ENCODE measurements at regions not wholly inside any gene's neighbourhood (a gene's known extent, or its start where the extent isn't known, plus 50 kb on each side); places are given as distances from the start of the nearest gene placed in this dataset.
"Not testable (repeated sequence)": the region's sequence is repeated elsewhere in the genome, so short reads cannot be mapped to it uniquely, and the experiment has no call there.

DNA sequence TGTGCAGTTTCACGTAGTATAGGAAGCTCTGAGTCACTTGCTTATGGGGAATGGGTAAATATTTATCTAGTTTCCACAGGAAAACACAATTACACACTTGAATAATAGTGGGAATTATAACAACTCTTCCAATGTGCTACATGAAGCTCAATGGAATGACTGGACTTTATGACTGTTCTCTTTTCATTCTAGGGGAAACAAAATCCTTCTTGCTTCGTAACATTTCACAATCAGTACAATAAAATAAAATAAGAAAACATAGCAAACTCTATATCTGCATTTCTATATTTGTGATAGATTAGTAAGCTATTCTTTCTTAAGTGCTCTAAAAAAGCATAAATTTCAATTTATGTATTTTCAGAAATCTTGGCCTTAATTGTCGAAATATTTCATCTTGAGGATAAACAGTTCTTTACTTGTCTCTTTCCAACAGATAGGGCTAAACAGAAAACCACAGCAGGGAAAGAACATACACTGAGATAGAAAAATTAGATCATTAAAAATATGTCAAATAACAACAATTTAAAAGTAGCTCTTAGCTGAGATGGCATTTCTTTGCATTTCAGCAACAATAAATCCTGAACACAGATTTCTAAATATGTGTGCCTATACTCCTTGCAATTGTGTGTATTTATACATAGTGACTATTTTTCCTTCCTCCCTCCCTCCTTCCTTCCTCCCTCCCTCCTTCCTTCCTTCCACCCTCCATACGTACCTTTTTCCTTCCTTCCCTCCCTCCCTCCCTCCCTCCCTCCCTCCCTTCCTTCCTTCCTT lies 395.5 kb upstream of the KCNMB2 start:
- no peak overlapping the region for H3K4me3 ChIP-seq (ENCODE audit: low read length)
- no peaks in the 10 kb centered on the region for H3F3A ChIP-seq (ENCODE audit: insufficient read depth, low read length, poor library complexity, severe bottlenecking)
- no peaks in the 10 kb centered on the region for H3K27me3 ChIP-seq (ENCODE audit: insufficient read depth, low read depth, low read length)
- H2AFZ ChIP-seq (ENCODE audit: low read depth, low read length) = no peak overlapping the region
- no peaks in the 10 kb centered on the region for H3K9me2 ChIP-seq (ENCODE audit: insufficient read depth, low read length)
- no peaks in the 10 kb centered on the region for H3K9me3 ChIP-seq (ENCODE audit: low read length)
- no peak overlapping the region for H3K4me2 ChIP-seq (ENCODE audit: low read length)
- H3K79me2 ChIP-seq (replicated peaks; ENCODE audit: insufficient read depth, low read length) = no peaks in the 10 kb centered on the region
- H3K27ac ChIP-seq (ENCODE audit: low read length) = no peak overlapping the region
- TF ChIP-seq POLR2AphosphoS5 (IDR thresholded peaks at IDR 0.05) (no peak), SMC3 (conservative IDR thresholded peaks at IDR 0.05; ENCODE audit: poor library complexity) (no peak), RAD21 (conservative IDR thresholded peaks at IDR 0.05) (no peak), REST (IDR thresholded peaks at IDR 0.05; ENCODE audit: borderline replicate concordance) (no peak), MXI1 (conservative IDR thresholded peaks at IDR 0.05; ENCODE audit: poor library complexity, severe bottlenecking) (no peak), EP300 (conservative IDR thresholded peaks at IDR 0.05; ENCODE audit: poor library complexity, severe bottlenecking) (no peak), EZH2 (IDR thresholded peaks at IDR 0.05; ENCODE audit: borderline replicate concordance, insufficient read depth, low read length, poor library complexity, severe bottlenecking) (no peak), TAF1 (IDR thresholded peaks at IDR 0.05; ENCODE audit: low read depth) (no peak)
- TF ChIP-seq, protein P1, sequence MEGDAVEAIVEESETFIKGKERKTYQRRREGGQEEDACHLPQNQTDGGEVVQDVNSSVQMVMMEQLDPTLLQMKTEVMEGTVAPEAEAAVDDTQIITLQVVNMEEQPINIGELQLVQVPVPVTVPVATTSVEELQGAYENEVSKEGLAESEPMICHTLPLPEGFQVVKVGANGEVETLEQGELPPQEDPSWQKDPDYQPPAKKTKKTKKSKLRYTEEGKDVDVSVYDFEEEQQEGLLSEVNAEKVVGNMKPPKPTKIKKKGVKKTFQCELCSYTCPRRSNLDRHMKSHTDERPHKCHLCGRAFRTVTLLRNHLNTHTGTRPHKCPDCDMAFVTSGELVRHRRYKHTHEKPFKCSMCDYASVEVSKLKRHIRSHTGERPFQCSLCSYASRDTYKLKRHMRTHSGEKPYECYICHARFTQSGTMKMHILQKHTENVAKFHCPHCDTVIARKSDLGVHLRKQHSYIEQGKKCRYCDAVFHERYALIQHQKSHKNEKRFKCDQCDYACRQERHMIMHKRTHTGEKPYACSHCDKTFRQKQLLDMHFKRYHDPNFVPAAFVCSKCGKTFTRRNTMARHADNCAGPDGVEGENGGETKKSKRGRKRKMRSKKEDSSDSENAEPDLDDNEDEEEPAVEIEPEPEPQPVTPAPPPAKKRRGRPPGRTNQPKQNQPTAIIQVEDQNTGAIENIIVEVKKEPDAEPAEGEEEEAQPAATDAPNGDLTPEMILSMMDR (IDR thresholded peaks at IDR 0.05; ENCODE audit: poor library complexity, severe bottlenecking) = no peak
- H3K9ac ChIP-seq (ENCODE audit: low read length) = no peak overlapping the region
- H3K36me3 ChIP-seq (ENCODE audit: insufficient read depth, low read length) = no peaks in the 10 kb centered on the region
- H4K20me1 ChIP-seq (ENCODE audit: insufficient read depth) = no peaks in the 10 kb centered on the region

DNA sequence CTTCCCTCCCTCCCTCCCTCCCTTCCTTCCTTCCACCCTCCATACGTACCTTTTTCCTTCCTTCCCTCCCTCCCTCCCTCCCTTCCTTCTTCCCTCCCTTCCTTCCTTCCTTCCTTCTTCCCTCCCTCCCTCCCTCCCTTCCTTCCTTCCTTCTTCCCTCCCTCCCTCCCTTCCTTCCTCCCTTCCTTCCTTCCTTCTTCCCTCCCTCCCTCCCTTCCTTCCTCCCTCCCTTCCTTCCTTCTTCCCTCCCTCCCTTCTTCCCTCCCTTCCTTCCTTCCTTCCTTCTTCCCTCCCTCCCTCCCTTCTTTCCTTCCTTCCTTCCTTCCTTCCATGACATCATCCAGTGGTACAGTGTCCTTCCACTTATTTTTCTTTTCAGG lies 394.9 kb upstream of the KCNMB2 start:
- not testable (repeated sequence) for H3K9me3 ChIP-seq (ENCODE audit: low read length); H3K27ac ChIP-seq (ENCODE audit: low read length); H4K20me1 ChIP-seq (ENCODE audit: insufficient read depth); H3K79me2 ChIP-seq (replicated peaks; ENCODE audit: insufficient read depth, low read length); H3K4me2 ChIP-seq (ENCODE audit: low read length); H3K27me3 ChIP-seq (ENCODE audit: insufficient read depth, low read depth, low read length); H3K9ac ChIP-seq (ENCODE audit: low read length); H3K4me3 ChIP-seq (ENCODE audit: low read length); H3K9me2 ChIP-seq (ENCODE audit: insufficient read depth, low read length); H3K36me3 ChIP-seq (ENCODE audit: insufficient read depth, low read length); H2AFZ ChIP-seq (ENCODE audit: low read depth, low read length); H3F3A ChIP-seq (ENCODE audit: insufficient read depth, low read length, poor library complexity, severe bottlenecking)

All from neural cell (in vitro differentiated cells).